ENCODE measurements at regions not wholly inside any gene's neighbourhood (a gene's known extent, or its start where the extent isn't known, plus 50 kb on each side); places are given as distances from the start of the nearest gene placed in this dataset.
A peak's percentile ranks its signal among the peaks of the same experiment; 100 is the strongest.

DNA sequence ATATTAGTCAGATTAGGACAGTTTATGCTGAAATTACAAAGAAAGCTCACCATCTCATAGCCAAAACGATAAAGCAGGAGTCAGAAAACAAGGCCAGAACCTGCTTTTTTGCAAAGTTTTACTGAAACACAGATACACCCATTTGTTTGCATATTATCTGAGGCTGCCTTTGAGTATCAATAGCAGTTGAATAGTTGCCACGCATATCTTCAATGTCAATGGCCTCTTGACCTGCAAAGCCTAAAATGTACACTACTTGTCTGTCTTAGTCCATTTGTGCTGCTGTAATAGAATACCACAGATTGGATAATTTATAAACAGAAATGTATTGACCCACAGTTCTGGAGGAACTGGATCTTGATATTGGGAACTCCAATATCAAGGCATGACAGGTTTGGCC lies 94.1 kb upstream of the NT5E start:
- H3K36me3 ChIP-seq (replicated peaks in 1 of 2; ENCODE audit: control insufficient read depth in 1 of 2, insufficient read depth in 2 of 2, low read length in 2 of 2): no peaks in the 10 kb centered on the region
- no CpG with 5 or more reads among the region's 2 CpGs for WGBS (ENCODE audit: insufficient coverage)
- H3K27me3 ChIP-seq (ENCODE audit: control insufficient read depth in 2 of 2, insufficient read depth in 2 of 2, low read length in 2 of 2): no peaks in the 10 kb centered on the region
- no peak overlapping the region for H3K27ac ChIP-seq (ENCODE audit: low read depth in 1 of 2, low read length in 2 of 2)
- intact Hi-C loops (cut with micrococcal nuclease): no loop called here
- H3K4me2 ChIP-seq (replicated peaks; ENCODE audit: extremely low read depth, low read length, poor library complexity, severe bottlenecking): no peak overlapping the region
- H3K4me1 ChIP-seq (ENCODE audit: control insufficient read depth in 1 of 2, insufficient read depth in 2 of 2, low read length in 2 of 2): no peaks in the 10 kb centered on the region
- Mint-ChIP-seq H3K4me1 (no peaks in the 10 kb centered on the region), H3K9me3 (no peaks in the 10 kb centered on the region), H3K27me3 (ENCODE audit: low read depth in 3 of 3) (peaks cover 0 to 11% (median 3%) of the 10 kb centered on the region in 3 donors), H3K4me3 (no peak overlapping the region), H3K27ac (no peak overlapping the region), H3K36me3 (no peaks in the 10 kb centered on the region)
- H2AFZ ChIP-seq (ENCODE audit: insufficient read depth, low read depth, low read length, poor library complexity, severe bottlenecking): no peak overlapping the region
- no peak overlapping the region for H3K4me3 ChIP-seq (replicated peaks in 1 of 3; ENCODE audit: low read depth in 2 of 3, low read length in 3 of 3)
- H3K9ac ChIP-seq (ENCODE audit: insufficient read depth, low read length, poor library complexity, severe bottlenecking): no peak overlapping the region
- H4K20me1 ChIP-seq (ENCODE audit: insufficient read depth, low read length): no peaks in the 10 kb centered on the region
- DNase-seq: no peak
- no peaks in the 10 kb centered on the region for H3K9me3 ChIP-seq (replicated peaks in 1 of 2; ENCODE audit: control insufficient read depth in 1 of 2, insufficient read depth in 1 of 2, low read length in 2 of 2)
- TF ChIP-seq, protein P1, sequence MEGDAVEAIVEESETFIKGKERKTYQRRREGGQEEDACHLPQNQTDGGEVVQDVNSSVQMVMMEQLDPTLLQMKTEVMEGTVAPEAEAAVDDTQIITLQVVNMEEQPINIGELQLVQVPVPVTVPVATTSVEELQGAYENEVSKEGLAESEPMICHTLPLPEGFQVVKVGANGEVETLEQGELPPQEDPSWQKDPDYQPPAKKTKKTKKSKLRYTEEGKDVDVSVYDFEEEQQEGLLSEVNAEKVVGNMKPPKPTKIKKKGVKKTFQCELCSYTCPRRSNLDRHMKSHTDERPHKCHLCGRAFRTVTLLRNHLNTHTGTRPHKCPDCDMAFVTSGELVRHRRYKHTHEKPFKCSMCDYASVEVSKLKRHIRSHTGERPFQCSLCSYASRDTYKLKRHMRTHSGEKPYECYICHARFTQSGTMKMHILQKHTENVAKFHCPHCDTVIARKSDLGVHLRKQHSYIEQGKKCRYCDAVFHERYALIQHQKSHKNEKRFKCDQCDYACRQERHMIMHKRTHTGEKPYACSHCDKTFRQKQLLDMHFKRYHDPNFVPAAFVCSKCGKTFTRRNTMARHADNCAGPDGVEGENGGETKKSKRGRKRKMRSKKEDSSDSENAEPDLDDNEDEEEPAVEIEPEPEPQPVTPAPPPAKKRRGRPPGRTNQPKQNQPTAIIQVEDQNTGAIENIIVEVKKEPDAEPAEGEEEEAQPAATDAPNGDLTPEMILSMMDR (IDR thresholded peaks at IDR 0.05): no peak
- H3K79me2 ChIP-seq (ENCODE audit: insufficient read depth, low read length): no peaks in the 10 kb centered on the region

DNA sequence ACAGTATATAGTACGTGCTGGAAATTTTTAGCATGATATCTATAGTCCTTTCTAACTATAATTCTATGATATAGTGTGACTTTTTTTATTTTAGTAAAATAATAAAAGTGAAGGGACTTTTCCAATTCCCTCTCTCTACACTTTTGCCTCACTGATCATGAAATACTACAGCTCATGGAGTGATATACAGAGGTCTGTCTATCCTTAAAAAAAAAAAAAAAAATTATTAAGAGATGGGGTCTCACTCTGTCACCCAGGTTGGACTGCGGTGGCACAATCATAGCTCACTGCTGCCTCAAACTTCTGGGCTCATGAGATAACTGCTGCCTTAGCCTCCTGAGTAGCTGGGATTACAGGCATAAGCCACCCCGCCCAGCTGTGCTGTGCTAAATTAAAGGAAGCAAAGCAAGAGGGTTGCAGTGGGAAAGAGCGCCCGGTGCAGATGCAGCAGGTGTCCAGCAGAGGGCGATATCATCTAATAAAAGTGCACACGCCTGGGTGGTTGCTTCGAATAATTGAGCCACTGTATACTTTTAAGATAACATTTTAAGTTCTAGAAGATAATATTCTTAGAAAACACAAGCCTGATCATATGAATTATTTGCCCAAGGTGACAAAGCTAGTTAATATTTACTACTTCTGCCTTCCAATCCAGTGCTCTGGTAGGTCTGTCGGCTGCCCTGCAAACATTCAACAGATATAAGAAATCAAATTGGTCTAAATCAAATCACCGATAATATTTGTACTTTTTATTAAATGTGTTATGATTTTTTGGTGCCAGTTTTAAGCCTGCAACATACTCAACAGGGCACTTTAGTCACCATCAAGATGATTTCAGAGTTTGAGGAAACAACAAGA lies 94.9 kb upstream of the NT5E start:
- WGBS (ENCODE audit: insufficient coverage): 7% methylated on average over 3 of the region's 10 CpGs
- H3K9me3 Mint-ChIP-seq: no peaks in the 10 kb centered on the region
- no peaks in the 10 kb centered on the region for H3K4me1 Mint-ChIP-seq
- H3K27me3 Mint-ChIP-seq (ENCODE audit: low read depth in 3 of 3): peaks cover 0 to 12% (median 3%) of the 10 kb centered on the region in 3 donors
- Histone ChIP-seq H2AFZ (ENCODE audit: insufficient read depth, low read depth, low read length, poor library complexity, severe bottlenecking) (no peak overlapping the region), H3K9me3 (replicated peaks in 1 of 2; ENCODE audit: control insufficient read depth in 1 of 2, insufficient read depth in 1 of 2, low read length in 2 of 2) (no peaks in the 10 kb centered on the region), H3K4me1 (ENCODE audit: control insufficient read depth in 1 of 2, insufficient read depth in 2 of 2, low read length in 2 of 2) (no peaks in the 10 kb centered on the region), H3K9ac (ENCODE audit: insufficient read depth, low read length, poor library complexity, severe bottlenecking) (no peak overlapping the region), H3K4me2 (replicated peaks; ENCODE audit: extremely low read depth, low read length, poor library complexity, severe bottlenecking) (no peak overlapping the region), H3K27ac (ENCODE audit: low read depth in 1 of 2, low read length in 2 of 2) (no peak overlapping the region), H3K79me2 (ENCODE audit: insufficient read depth, low read length) (no peaks in the 10 kb centered on the region), H4K20me1 (ENCODE audit: insufficient read depth, low read length) (no peaks in the 10 kb centered on the region), H3K36me3 (replicated peaks in 1 of 2; ENCODE audit: control insufficient read depth in 1 of 2, insufficient read depth in 2 of 2, low read length in 2 of 2) (no peaks in the 10 kb centered on the region), H3K4me3 (replicated peaks in 1 of 3; ENCODE audit: low read depth in 2 of 3, low read length in 3 of 3) (no peak overlapping the region), H3K27me3 (ENCODE audit: control insufficient read depth in 2 of 2, insufficient read depth in 2 of 2, low read length in 2 of 2) (no peaks in the 10 kb centered on the region)
- DNase-seq: peak; percentile 11 to 36 (median 24)
- H3K4me3 Mint-ChIP-seq: no peak overlapping the region
- TF ChIP-seq, protein P1 (IDR thresholded peaks at IDR 0.05): peak; percentile 99
- H3K36me3 Mint-ChIP-seq: no peaks in the 10 kb centered on the region
- intact Hi-C loops (cut with micrococcal nuclease): loop anchor here in 1 of 2 donors (5.0 kb wide), 1 partner anchor 132 kb away; no protein-coding TSS in a partner anchor
- no peak overlapping the region for H3K27ac Mint-ChIP-seq

Data from CD14-positive monocyte (primary cell).